Naive thymus-derived CD8-positive, alpha-beta T cell (primary cell): ENCODE measurements at regions not wholly inside any gene's neighbourhood (a gene's known extent, or its start where the extent isn't known, plus 50 kb on each side); places are given as distances from the start of the nearest gene placed in this dataset.

ENCODE experiments used
- ATAC-seq, 2 donors: fragments of 150-1000 bp; cut with Tn5 transposase in 1 of 2; sonication (Bioruptor Pico), chemical (Tn5 transposase) in 1 of 2; 1 replicate in 1 of 2; 2 replicates in 1 of 2; pipeline ENCODE4 v1.10.0; 2021; ENCODE audit warnings: mild to moderate bottlenecking in 2 of 2, moderate library complexity in 2 of 2
- POLR2A ChIA-PET: fragments of 350-600 bp; sonication (Branson Sonifier 250); formaldehyde crosslinking; loops from one replicate; lab custom pipeline; 2021; ENCODE audit warnings: antibody characterized with exemption; lab: Charles Lee
- DNase-seq, 10 donors: peaks; one replicate each; pipeline versions ENCODE4 v3.0.0 to v3.0.0-alpha.2; 2020 to 2022
- H3K27ac Mint-ChIP-seq, 10 donors: one replicate each; pipeline ENCODE4 v1.8.0; 2020 to 2022; ENCODE audit warnings: mild to moderate bottlenecking in 10 of 10, mixed read lengths in 10 of 10, moderate library complexity in 4 of 10, inconsistent platforms in 1 of 10
- H3K27me3 Mint-ChIP-seq, 5 donors: one replicate each; pipeline ENCODE4 v1.8.0; 2021 to 2022; ENCODE audit warnings: mixed read lengths in 5 of 5
- H3K36me3 Mint-ChIP-seq, 3 donors: one replicate each; pipeline ENCODE4 v1.8.0; 2020 to 2022; ENCODE audit warnings: mixed read lengths in 3 of 3, mild to moderate bottlenecking in 2 of 3, inconsistent platforms in 1 of 3
- H3K4me1 Mint-ChIP-seq, 4 donors: one replicate each; pipeline ENCODE4 v1.8.0; 2021 to 2022; ENCODE audit warnings: mixed read lengths in 4 of 4
- H3K4me3 Mint-ChIP-seq, 10 donors: one replicate each; pipeline ENCODE4 v1.8.0; 2020 to 2022; ENCODE audit warnings: mild to moderate bottlenecking in 10 of 10, mixed read lengths in 10 of 10, moderate library complexity in 6 of 10, inconsistent platforms in 1 of 10
- H3K9me3 Mint-ChIP-seq, 9 donors: one replicate each; pipeline ENCODE4 v1.8.0; 2020 to 2022; ENCODE audit warnings: mixed read lengths in 9 of 9, mild to moderate bottlenecking in 3 of 9, inconsistent platforms in 1 of 9, moderate library complexity in 1 of 9

GRCh38 chr21:38984982-38985567 is 179.3 kb downstream of the ETS2 start:
- peaks cover 10 to 18% (median 13%) of the 10 kb centered on the region in 4 donors for H3K4me1 Mint-ChIP-seq
- H3K36me3 Mint-ChIP-seq = no peaks in the 10 kb centered on the region
- H3K27me3 Mint-ChIP-seq = peaks cover 40 to 86% (median 60%) of the 10 kb centered on the region in 5 donors
- peaks cover 0 to 6% (median 0%) of the 10 kb centered on the region in 9 donors for H3K9me3 Mint-ChIP-seq
- peak overlapping the region in 1 of 10 donors; percentile 50 for H3K4me3 Mint-ChIP-seq
- H3K27ac Mint-ChIP-seq = no peak overlapping the region
- ATAC-seq (no peak), DNase-seq (no peak)
- POLR2A ChIA-PET = no interaction called here

- ATAC-seq = no peak
- no peaks in the 10 kb centered on the region for H3K36me3 Mint-ChIP-seq
- no peak overlapping the region for H3K4me3 Mint-ChIP-seq
- no peak overlapping the region for H3K27ac Mint-ChIP-seq
- DNase-seq = no peak
- H3K4me1 Mint-ChIP-seq = peaks cover 10 to 19% (median 13%) of the 10 kb centered on the region in 4 donors
- POLR2A ChIA-PET = no interaction called here
- peaks cover 0 to 6% (median 0%) of the 10 kb centered on the region in 9 donors for H3K9me3 Mint-ChIP-seq
- peaks cover 41 to 86% (median 63%) of the 10 kb centered on the region in 5 donors for H3K27me3 Mint-ChIP-seq
Observed at GRCh38 chr21:38984568-38984967, 178.8 kb downstream of the ETS2 start.

GRCh38 chr21:38983560-38983959 is 177.8 kb downstream of the ETS2 start:
- no peak for DNase-seq
- H3K9me3 Mint-ChIP-seq = peaks cover 0 to 6% (median 0%) of the 10 kb centered on the region in 9 donors
- H3K4me1 Mint-ChIP-seq = peaks cover 10 to 20% (median 13%) of the 10 kb centered on the region in 4 donors
- POLR2A ChIA-PET = no interaction called here
- no peak for ATAC-seq
- no peak overlapping the region for H3K27ac Mint-ChIP-seq
- peaks cover 35 to 82% (median 54%) of the 10 kb centered on the region in 5 donors for H3K27me3 Mint-ChIP-seq
- H3K4me3 Mint-ChIP-seq = no peak overlapping the region
- no peaks in the 10 kb centered on the region for H3K36me3 Mint-ChIP-seq

- peaks cover 33 to 75% (median 49%) of the 10 kb centered on the region in 5 donors for H3K27me3 Mint-ChIP-seq
- H3K4me3 Mint-ChIP-seq = no peak overlapping the region
- H3K9me3 Mint-ChIP-seq = peaks cover 0 to 6% (median 0%) of the 10 kb centered on the region in 9 donors
- DNase-seq = no peak
- H3K36me3 Mint-ChIP-seq = no peaks in the 10 kb centered on the region
- no peak overlapping the region for H3K27ac Mint-ChIP-seq
- POLR2A ChIA-PET = no interaction called here
- peaks cover 10 to 20% (median 13%) of the 10 kb centered on the region in 4 donors for H3K4me1 Mint-ChIP-seq
- ATAC-seq = no peak
Observed at GRCh38 chr21:38982804-38983203, 177.1 kb downstream of the ETS2 start.

- Mint-ChIP-seq H3K4me3 (no peak overlapping the region), H3K27me3 (peaks cover 32 to 68% (median 47%) of the 10 kb centered on the region in 5 donors), H3K9me3 (peaks cover 0 to 6% (median 0%) of the 10 kb centered on the region in 9 donors), H3K27ac (no peak overlapping the region), H3K36me3 (no peaks in the 10 kb centered on the region), H3K4me1 (peaks cover 10 to 20% (median 13%) of the 10 kb centered on the region in 4 donors)
- ATAC-seq (no peak), DNase-seq (no peak)
- POLR2A ChIA-PET = no interaction called here
Observed at GRCh38 chr21:38982096-38982495, 176.4 kb downstream of the ETS2 start.

- DNase-seq (no peak), ATAC-seq (no peak)
- Mint-ChIP-seq H3K9me3 (peaks cover 0 to 6% (median 0%) of the 10 kb centered on the region in 9 donors), H3K27ac (no peak overlapping the region), H3K4me3 (no peak overlapping the region), H3K36me3 (no peaks in the 10 kb centered on the region), H3K27me3 (peaks cover 25 to 55% (median 37%) of the 10 kb centered on the region in 5 donors), H3K4me1 (peaks cover 7 to 15% (median 11%) of the 10 kb centered on the region in 4 donors)
- POLR2A ChIA-PET = no interaction called here
Observed at GRCh38 chr21:38980416-38981313, 174.9 kb downstream of the ETS2 start.

- ATAC-seq (no peak), DNase-seq (no peak)
- H3K27me3 Mint-ChIP-seq = peaks cover 18 to 44% (median 26%) of the 10 kb centered on the region in 5 donors
- H3K4me3 Mint-ChIP-seq = no peak overlapping the region
- H3K4me1 Mint-ChIP-seq = peaks cover 0 to 4% (median 0%) of the 10 kb centered on the region in 4 donors
- POLR2A ChIA-PET = no interaction called here
- H3K36me3 Mint-ChIP-seq = no peaks in the 10 kb centered on the region
- H3K9me3 Mint-ChIP-seq = peaks cover 0 to 6% (median 0%) of the 10 kb centered on the region in 9 donors
- H3K27ac Mint-ChIP-seq = no peak overlapping the region
Observed at GRCh38 chr21:38979271-38980121, 173.8 kb downstream of the ETS2 start.

GRCh38 chr21:38976900-38977299 is 171.2 kb downstream of the ETS2 start:
- DNase-seq = no peak
- POLR2A ChIA-PET = no interaction called here
- H3K27ac Mint-ChIP-seq = no peak overlapping the region
- H3K4me1 Mint-ChIP-seq = peaks cover 0 to 4% (median 0%) of the 10 kb centered on the region in 4 donors
- H3K4me3 Mint-ChIP-seq = no peak overlapping the region
- H3K36me3 Mint-ChIP-seq = no peaks in the 10 kb centered on the region
- H3K9me3 Mint-ChIP-seq = peaks cover 0 to 1% (median 0%) of the 10 kb centered on the region in 9 donors
- H3K27me3 Mint-ChIP-seq = peaks cover 8 to 28% (median 14%) of the 10 kb centered on the region in 5 donors
- ATAC-seq = no peak

- ATAC-seq = no peak
- Mint-ChIP-seq H3K27me3 (peaks cover 0 to 4% (median 0%) of the 10 kb centered on the region in 5 donors), H3K9me3 (peaks cover 0 to 1% (median 0%) of the 10 kb centered on the region in 9 donors), H3K36me3 (no peaks in the 10 kb centered on the region), H3K27ac (no peak overlapping the region), H3K4me3 (no peak overlapping the region), H3K4me1 (no peaks in the 10 kb centered on the region)
- POLR2A ChIA-PET = no interaction called here
- DNase-seq = no peak
Observed at GRCh38 chr21:38973552-38973951, 167.8 kb downstream of the ETS2 start.

- Mint-ChIP-seq H3K27ac (no peak overlapping the region), H3K36me3 (no peaks in the 10 kb centered on the region), H3K4me3 (no peak overlapping the region), H3K27me3 (peaks cover 0 to 4% (median 0%) of the 10 kb centered on the region in 5 donors), H3K4me1 (no peaks in the 10 kb centered on the region), H3K9me3 (peaks cover 0 to 1% (median 0%) of the 10 kb centered on the region in 9 donors)
- POLR2A ChIA-PET = no interaction called here
- no peak for ATAC-seq
- DNase-seq = no peak
Observed at GRCh38 chr21:38972078-38972477, 166.3 kb downstream of the ETS2 start.

GRCh38 chr21:38970765-38971164 is 165.0 kb downstream of the ETS2 start:
- Mint-ChIP-seq H3K36me3 (no peaks in the 10 kb centered on the region), H3K27ac (no peak overlapping the region), H3K9me3 (no peaks in the 10 kb centered on the region), H3K4me3 (no peak overlapping the region), H3K4me1 (no peaks in the 10 kb centered on the region), H3K27me3 (no peaks in the 10 kb centered on the region)
- POLR2A ChIA-PET = no interaction called here
- DNase-seq = no peak
- no peak for ATAC-seq

- Mint-ChIP-seq H3K36me3 (no peaks in the 10 kb centered on the region), H3K9me3 (no peaks in the 10 kb centered on the region), H3K27me3 (no peaks in the 10 kb centered on the region), H3K4me3 (no peak overlapping the region), H3K27ac (no peak overlapping the region), H3K4me1 (no peaks in the 10 kb centered on the region)
- DNase-seq (no peak), ATAC-seq (no peak)
- POLR2A ChIA-PET = no interaction called here
Observed at GRCh38 chr21:38968887-38969543, 163.3 kb downstream of the ETS2 start.
